DOHH2 (cell line): ENCODE measurements at regions not wholly inside any gene's neighbourhood (a gene's known extent, or its start where the extent isn't known, plus 50 kb on each side); places are given as distances from the start of the nearest gene placed in this dataset.

Experiments
- H3F3A ChIP-seq: fragments of 200-600 bp; sonication (generic), shearing (Covaris generic); 2 replicates; pipeline ENCODE4 v1.6.0; 2016; ENCODE audit warnings: antibody characterized with exemption, mild to moderate bottlenecking; ENCODE audit not compliant: control insufficient read depth, insufficient read depth
- H3K27ac ChIP-seq: fragments of 200-600 bp; sonication (generic); 2 replicates; pipeline ENCODE4 v1.5.1; 2014; ENCODE audit warnings: low read depth, mild to moderate bottlenecking, low read length, moderate library complexity
- H3K27me3 ChIP-seq: fragments of 200-600 bp; sonication (generic); 2 replicates; pipeline ENCODE4 v1.6.1; 2014; ENCODE audit warnings: mild to moderate bottlenecking, low read length, mixed read lengths; ENCODE audit not compliant: control insufficient read depth
- H3K36me3 ChIP-seq: fragments of 200-600 bp; sonication (generic); 2 replicates; pipeline ENCODE4 v1.6.1; 2014; ENCODE audit warnings: mild to moderate bottlenecking, low read length, moderate library complexity, mixed read lengths; ENCODE audit not compliant: control insufficient read depth
- H3K4me1 ChIP-seq: fragments of 200-600 bp; sonication (generic); 2 replicates; pipeline ENCODE4 v1.6.1; 2014; ENCODE audit warnings: mild to moderate bottlenecking, low read length, mixed read lengths; ENCODE audit not compliant: control insufficient read depth
- H3K4me2 ChIP-seq: fragments of 200-600 bp; sonication (generic); 2 replicates; pipeline ENCODE4 v1.6.0; 2014; ENCODE audit warnings: mild to moderate bottlenecking, low read length, moderate library complexity
- H3K4me3 ChIP-seq: fragments of 200-600 bp; sonication (generic); 2 replicates; pipeline ENCODE4 v1.5.1; 2014; ENCODE audit warnings: mild to moderate bottlenecking, low read length, mixed read lengths
- H3K79me2 ChIP-seq: fragments of 200-600 bp; sonication (generic); 2 replicates; pipeline ENCODE4 v1.6.1; 2014; ENCODE audit warnings: mild to moderate bottlenecking, low read length, mixed read lengths; ENCODE audit not compliant: control insufficient read depth
- H3K9me2 ChIP-seq: fragments of 200-600 bp; sonication (generic); replicated peaks from 2 replicates; pipeline ENCODE4 v1.6.1; 2014; ENCODE audit warnings: mild to moderate bottlenecking, low read length, mixed read lengths; ENCODE audit not compliant: control insufficient read depth
- H3K9me3 ChIP-seq: fragments of 200-600 bp; sonication (generic); 2 replicates; pipeline ENCODE4 v1.6.1; 2014; ENCODE audit warnings: antibody characterized with exemption, low read length, mixed read lengths; ENCODE audit not compliant: control insufficient read depth, insufficient read depth
- H4K20me1 ChIP-seq: fragments of 200-600 bp; sonication (generic); 2 replicates; pipeline ENCODE4 v1.6.0; 2014; ENCODE audit warnings: low read depth, mild to moderate bottlenecking, antibody characterized with exemption, low read length, moderate library complexity; ENCODE audit not compliant: control insufficient read depth, insufficient read depth
- EZH2phosphoT487 ChIP-seq: fragments of 200-600 bp; sonication (generic); IDR thresholded peaks from 2 replicates; pipeline ENCODE4 v1.6.1; 2017; ENCODE audit warnings: borderline replicate concordance, mild to moderate bottlenecking, antibody characterized with exemption, low read length, moderate library complexity, mixed read lengths
- TF ChIP-seq, protein P1 (sequence below): fragments of 200-600 bp; sonication (generic); IDR thresholded peaks from one replicate; pipeline ENCODE4 v1.5.1; 2014; ENCODE audit warnings: antibody characterized with exemption, mild to moderate bottlenecking, low read depth, low read length; ENCODE audit not compliant: poor library complexity, severe bottlenecking

DNA sequence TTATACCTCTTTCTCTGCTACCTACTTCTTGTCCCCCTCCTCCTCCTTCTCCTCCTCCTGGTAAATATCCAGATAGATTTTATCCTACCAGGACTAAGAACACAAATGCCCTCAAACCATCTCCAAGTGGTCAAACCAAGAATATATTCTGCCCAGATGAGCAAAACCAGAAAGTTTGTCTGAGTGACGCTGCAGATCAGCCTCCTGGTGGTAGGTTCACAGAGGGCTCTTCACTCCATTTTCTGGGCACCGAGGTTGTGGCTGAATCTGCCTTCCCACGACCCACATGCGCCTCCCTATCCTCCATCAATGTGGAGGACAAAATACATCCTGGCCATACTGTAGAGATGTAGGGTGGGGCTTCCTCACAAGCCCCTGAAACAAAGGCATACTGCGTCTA, 543.6 kb downstream of the MN1 start:
- Histone ChIP-seq H4K20me1 (no peaks in the 10 kb centered on the region), H3K4me1 (no peaks in the 10 kb centered on the region), H3K27me3 (no peaks in the 10 kb centered on the region), H3K9me3 (peaks cover 12% of the 10 kb centered on the region; the same call in 1 of the 2 replicates), H3K27ac (no peak overlapping the region), H3F3A (no peaks in the 10 kb centered on the region), H3K4me2 (no peak overlapping the region), H3K36me3 (no peaks in the 10 kb centered on the region), H3K79me2 (no peaks in the 10 kb centered on the region), H3K4me3 (no peak overlapping the region), H3K9me2 (no peaks in the 10 kb centered on the region)
- TF ChIP-seq, protein P1, sequence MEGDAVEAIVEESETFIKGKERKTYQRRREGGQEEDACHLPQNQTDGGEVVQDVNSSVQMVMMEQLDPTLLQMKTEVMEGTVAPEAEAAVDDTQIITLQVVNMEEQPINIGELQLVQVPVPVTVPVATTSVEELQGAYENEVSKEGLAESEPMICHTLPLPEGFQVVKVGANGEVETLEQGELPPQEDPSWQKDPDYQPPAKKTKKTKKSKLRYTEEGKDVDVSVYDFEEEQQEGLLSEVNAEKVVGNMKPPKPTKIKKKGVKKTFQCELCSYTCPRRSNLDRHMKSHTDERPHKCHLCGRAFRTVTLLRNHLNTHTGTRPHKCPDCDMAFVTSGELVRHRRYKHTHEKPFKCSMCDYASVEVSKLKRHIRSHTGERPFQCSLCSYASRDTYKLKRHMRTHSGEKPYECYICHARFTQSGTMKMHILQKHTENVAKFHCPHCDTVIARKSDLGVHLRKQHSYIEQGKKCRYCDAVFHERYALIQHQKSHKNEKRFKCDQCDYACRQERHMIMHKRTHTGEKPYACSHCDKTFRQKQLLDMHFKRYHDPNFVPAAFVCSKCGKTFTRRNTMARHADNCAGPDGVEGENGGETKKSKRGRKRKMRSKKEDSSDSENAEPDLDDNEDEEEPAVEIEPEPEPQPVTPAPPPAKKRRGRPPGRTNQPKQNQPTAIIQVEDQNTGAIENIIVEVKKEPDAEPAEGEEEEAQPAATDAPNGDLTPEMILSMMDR: no peak
- no peak for TF ChIP-seq EZH2phosphoT487

DNA sequence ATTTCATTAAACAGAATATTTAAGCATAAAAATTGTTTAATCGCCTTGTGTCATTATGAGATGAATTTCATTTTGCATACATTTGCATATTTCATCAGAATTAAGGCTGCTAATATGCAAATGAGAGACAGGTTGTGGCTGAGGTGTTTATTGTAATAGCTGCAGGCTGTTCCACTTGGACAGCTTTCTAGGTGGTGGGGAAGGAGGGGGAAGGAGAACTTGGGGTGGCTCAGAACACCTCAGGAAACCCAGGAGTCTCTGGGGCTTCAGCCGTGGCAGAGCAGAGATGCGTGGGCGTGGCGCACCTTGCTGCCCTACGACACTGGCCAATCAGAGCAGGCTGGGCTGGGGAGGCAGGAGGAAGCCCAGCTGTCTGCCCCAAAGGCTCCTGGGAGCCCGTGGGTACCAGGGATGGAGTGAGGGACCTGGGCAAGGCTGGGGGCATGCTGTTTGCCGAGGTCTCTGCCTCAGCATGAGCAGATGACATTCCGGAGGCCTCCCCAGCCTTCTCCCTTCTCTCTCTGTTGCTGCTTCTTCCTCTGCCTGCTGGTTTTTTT, 542.9 kb downstream of the MN1 start:
- peaks cover 12% of the 10 kb centered on the region; the same call in 1 of the 2 replicates for H3K9me3 ChIP-seq
- no peak overlapping the region for H3K27ac ChIP-seq
- no peaks in the 10 kb centered on the region for H4K20me1 ChIP-seq
- TF ChIP-seq, protein P1: no peak
- no peak for TF ChIP-seq EZH2phosphoT487
- H3K4me3 ChIP-seq: no peak overlapping the region
- H3K9me2 ChIP-seq: no peaks in the 10 kb centered on the region
- H3F3A ChIP-seq: no peaks in the 10 kb centered on the region
- no peaks in the 10 kb centered on the region for H3K79me2 ChIP-seq
- H3K4me2 ChIP-seq: no peak overlapping the region
- H3K4me1 ChIP-seq: no peaks in the 10 kb centered on the region
- H3K36me3 ChIP-seq: no peaks in the 10 kb centered on the region
- no peaks in the 10 kb centered on the region for H3K27me3 ChIP-seq

DNA sequence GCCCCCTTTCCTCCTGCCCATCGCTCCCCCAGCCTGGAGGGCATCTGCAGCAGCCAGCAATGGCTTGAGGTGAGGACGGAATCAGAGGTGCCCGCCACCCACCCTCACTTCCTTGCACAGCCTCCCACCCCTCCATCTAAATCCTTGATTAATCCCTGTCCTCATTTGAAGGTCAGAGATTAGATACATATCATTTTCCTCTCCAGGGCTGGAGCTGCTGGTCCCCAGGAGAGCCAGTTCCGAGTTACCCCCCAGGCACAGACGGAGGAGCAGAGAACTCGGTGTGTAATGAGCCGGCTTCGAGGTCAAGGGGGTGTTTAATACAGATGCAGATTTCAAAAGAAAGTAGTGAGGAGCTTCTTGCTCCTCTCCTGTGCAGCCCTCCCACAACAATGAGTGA, 542.1 kb downstream of the MN1 start:
- no peaks in the 10 kb centered on the region for H3K4me1 ChIP-seq
- TF ChIP-seq EZH2phosphoT487: no peak
- TF ChIP-seq, protein P1: no peak
- no peaks in the 10 kb centered on the region for H3K36me3 ChIP-seq
- H3K9me2 ChIP-seq: no peaks in the 10 kb centered on the region
- H3K27me3 ChIP-seq: no peaks in the 10 kb centered on the region
- H3F3A ChIP-seq: no peaks in the 10 kb centered on the region
- no peak overlapping the region for H3K4me3 ChIP-seq
- no peak overlapping the region for H3K27ac ChIP-seq
- no peak overlapping the region for H3K4me2 ChIP-seq
- H4K20me1 ChIP-seq: no peaks in the 10 kb centered on the region
- H3K9me3 ChIP-seq: peaks cover 12% of the 10 kb centered on the region; the same call in 1 of the 2 replicates
- no peaks in the 10 kb centered on the region for H3K79me2 ChIP-seq
